H1 (cell line): ENCODE measurements at regions not wholly inside any gene's neighbourhood (a gene's known extent, or its start where the extent isn't known, plus 50 kb on each side); places are given as distances from the start of the nearest gene placed in this dataset.

Experiments used
- EP300 ChIP-seq, 2 experiments: IDR thresholded peaks; 1 replicate in 1 of 2; 2 replicates in 1 of 2; pipeline ENCODE4 v1.6.1; 2011 to 2012; ENCODE audit warnings: low read depth in 2 of 2, low read length in 2 of 2, mild to moderate bottlenecking in 2 of 2, borderline replicate concordance in 1 of 2, inconsistent platforms in 1 of 2, moderate library complexity in 1 of 2
- GABPA ChIP-seq: IDR thresholded peaks from 2 replicates; pipeline ENCODE4 v1.6.1; 2011; ENCODE audit warnings: mild to moderate bottlenecking, low read length, moderate library complexity, borderline replicate concordance; ENCODE audit not compliant: insufficient read depth
- JUND ChIP-seq: IDR thresholded peaks from 2 replicates; pipeline ENCODE4 v1.6.1; 2011; ENCODE audit warnings: mild to moderate bottlenecking, improper control_type of control experiment, low read length
- KDM5A ChIP-seq: fragments of 200-600 bp; IDR thresholded peaks from 2 replicates; pipeline ENCODE4 v1.7.1; 2012; ENCODE audit warnings: mild to moderate bottlenecking, low read length, inconsistent platforms, mixed read lengths
- POLR2A ChIP-seq, 2 experiments: IDR thresholded peaks; 1 replicate in 1 of 2; 2 replicates in 1 of 2; pipeline ENCODE4 v1.6.1; 2011; ENCODE audit warnings: low read depth in 2 of 2, low read length in 2 of 2, mild to moderate bottlenecking in 2 of 2; ENCODE audit errors: control extremely low read depth in 1 of 2
- SIX5 ChIP-seq: IDR thresholded peaks from 2 replicates; pipeline ENCODE4 v1.6.1; 2011; ENCODE audit warnings: mild to moderate bottlenecking, low read depth, low read length
- TF ChIP-seq, protein P1 (sequence below), 3 experiments: IDR thresholded peaks; 1 replicate in 2 of 3; 2 replicates in 1 of 3; pipeline versions ENCODE4 v1.5.1 to v1.6.1; 2011; ENCODE audit warnings: low read length in 3 of 3, mild to moderate bottlenecking in 3 of 3, inconsistent platforms in 2 of 3, low read depth in 1 of 3, moderate library complexity in 1 of 3; ENCODE audit not compliant: insufficient read depth in 1 of 3; ENCODE audit errors: control extremely low read depth in 1 of 3

DNA sequence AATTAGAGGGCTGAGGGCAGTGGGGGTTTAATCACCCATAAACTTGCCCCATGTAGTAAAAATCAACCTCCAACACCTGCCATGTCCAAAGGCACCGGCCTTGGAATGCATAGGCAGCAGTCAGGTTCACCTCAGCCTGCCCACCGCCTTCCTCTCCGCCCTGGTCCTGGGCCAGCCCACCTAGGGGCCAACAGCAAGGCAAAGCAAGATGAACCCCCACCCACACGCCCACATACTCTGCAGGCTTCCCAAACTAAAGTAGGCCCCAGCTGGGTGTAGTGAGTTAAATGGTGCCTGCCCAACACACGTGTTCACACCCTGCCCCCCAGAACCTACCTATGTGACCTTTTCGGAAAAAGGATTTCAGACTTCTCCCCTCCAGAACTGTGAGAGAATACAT is 92.9 kb upstream of the RAI14 start:
- TF ChIP-seq JUND (no peak), SIX5 (no peak), GABPA (no peak), POLR2A (IDR thresholded peaks at IDR 0.05; ENCODE audit: control extremely low read depth in 1 of 2, low read depth in 2 of 2, low read length in 2 of 2) (no peak), KDM5A (no peak), EP300 (IDR thresholded peaks at IDR 0.05; ENCODE audit: borderline replicate concordance in 1 of 2, low read depth in 2 of 2, low read length in 2 of 2) (no peak)
- TF ChIP-seq, protein P1, sequence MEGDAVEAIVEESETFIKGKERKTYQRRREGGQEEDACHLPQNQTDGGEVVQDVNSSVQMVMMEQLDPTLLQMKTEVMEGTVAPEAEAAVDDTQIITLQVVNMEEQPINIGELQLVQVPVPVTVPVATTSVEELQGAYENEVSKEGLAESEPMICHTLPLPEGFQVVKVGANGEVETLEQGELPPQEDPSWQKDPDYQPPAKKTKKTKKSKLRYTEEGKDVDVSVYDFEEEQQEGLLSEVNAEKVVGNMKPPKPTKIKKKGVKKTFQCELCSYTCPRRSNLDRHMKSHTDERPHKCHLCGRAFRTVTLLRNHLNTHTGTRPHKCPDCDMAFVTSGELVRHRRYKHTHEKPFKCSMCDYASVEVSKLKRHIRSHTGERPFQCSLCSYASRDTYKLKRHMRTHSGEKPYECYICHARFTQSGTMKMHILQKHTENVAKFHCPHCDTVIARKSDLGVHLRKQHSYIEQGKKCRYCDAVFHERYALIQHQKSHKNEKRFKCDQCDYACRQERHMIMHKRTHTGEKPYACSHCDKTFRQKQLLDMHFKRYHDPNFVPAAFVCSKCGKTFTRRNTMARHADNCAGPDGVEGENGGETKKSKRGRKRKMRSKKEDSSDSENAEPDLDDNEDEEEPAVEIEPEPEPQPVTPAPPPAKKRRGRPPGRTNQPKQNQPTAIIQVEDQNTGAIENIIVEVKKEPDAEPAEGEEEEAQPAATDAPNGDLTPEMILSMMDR (IDR thresholded peaks at IDR 0.05; ENCODE audit: control extremely low read depth in 1 of 3, insufficient read depth in 1 of 3, low read depth in 1 of 3, low read length in 3 of 3): no peak
